GM13977 (cell line): ENCODE measurements at regions not wholly inside any gene's neighbourhood (a gene's known extent, or its start where the extent isn't known, plus 50 kb on each side); places are given as distances from the start of the nearest gene placed in this dataset.

Source experiments
- DNase-seq: peaks from one replicate; pipeline ENCODE4 v3.0.0; 2012; ENCODE audit warnings: low spot score
- CTCF ChIP-seq: IDR thresholded peaks from 2 replicates; pipeline ENCODE4 v1.5.1; 2012; ENCODE audit warnings: mild to moderate bottlenecking, control low read depth; ENCODE audit not compliant: insufficient read depth; ENCODE audit errors: extremely low read depth, missing control alignments
- in situ Hi-C: fragments of 300-500 bp; cut with MboI; formaldehyde crosslinking; loops from one replicate; pipeline ENCODE4 v1.12.0; 2022; ENCODE audit warnings: low sequenced_read_pairs, low pct_unique_long_range_greater_than_20kb, mixed read lengths, inconsistent platforms; ENCODE audit not compliant: unreplicated experiment

GRCh38 chr10:118537623-118538022 is 57.8 kb downstream of the PRLHR start:
- DNase-seq: no peak
- in situ Hi-C loops: no loop called here

GRCh38 chr10:118534136-118534535 is 61.3 kb downstream of the PRLHR start:
- DNase-seq: no peak
- no peak for TF ChIP-seq CTCF
- in situ Hi-C loops: no loop called here

More at GRCh38 chr10:118537623-118538022, 57.8 kb downstream of the PRLHR start:
- TF ChIP-seq CTCF: no peak

- TF ChIP-seq CTCF: no peak
- DNase-seq: no peak
- in situ Hi-C loops: no loop called here
These were observed 64.2 kb downstream of the PRLHR start for GRCh38 chr10:118531105-118531852.

GRCh38 chr10:118528426-118528825 is 67.0 kb downstream of the PRLHR start:
- in situ Hi-C loops: no loop called here
- no peak for TF ChIP-seq CTCF
- no peak for DNase-seq

- TF ChIP-seq CTCF: no peak
- in situ Hi-C loops: no loop called here
- DNase-seq: no peak
These were observed 71.7 kb downstream of the PRLHR start for GRCh38 chr10:118523775-118524174.

- in situ Hi-C loops: no loop called here
- no peak for TF ChIP-seq CTCF
- DNase-seq: no peak
These were observed 72.5 kb downstream of the PRLHR start for GRCh38 chr10:118522791-118523498.
